Neural cell (in vitro differentiated cells): ENCODE measurements at regions not wholly inside any gene's neighbourhood (a gene's known extent, or its start where the extent isn't known, plus 50 kb on each side); places are given as distances from the start of the nearest gene placed in this dataset.

Experiments
- H2AFZ ChIP-seq: fragments of 200-600, 300-800 bp; sonication (generic), shearing (Covaris generic); 2 replicates; pipeline ENCODE4 v1.6.0; 2014; ENCODE audit warnings: low read depth, mild to moderate bottlenecking, antibody characterized with exemption, low read length, moderate library complexity
- H3F3A ChIP-seq: fragments of 200-600 bp; shearing (Covaris generic); 2 replicates; pipeline ENCODE4 v1.6.1; 2016; ENCODE audit warnings: mild to moderate bottlenecking, moderate library complexity, mixed read lengths, antibody characterized with exemption, low read length; ENCODE audit not compliant: insufficient read depth, poor library complexity, severe bottlenecking
- H3K27ac ChIP-seq: fragments of 200-600, 300-800 bp; sonication (generic), shearing (Covaris generic); 2 replicates; pipeline ENCODE4 v1.5.1; 2014; ENCODE audit warnings: mild to moderate bottlenecking, low read length, moderate library complexity
- H3K27me3 ChIP-seq: fragments of 300-800, 200-600 bp; sonication (generic), shearing (Covaris generic); 2 replicates; pipeline ENCODE4 v1.6.0; 2014; ENCODE audit warnings: mild to moderate bottlenecking, low read depth, low read length, moderate library complexity; ENCODE audit not compliant: insufficient read depth
- H3K36me3 ChIP-seq: fragments of 300-800, 200-600 bp; sonication (generic), shearing (Covaris generic); 2 replicates; pipeline ENCODE4 v1.5.1; 2014; ENCODE audit warnings: mild to moderate bottlenecking, antibody characterized with exemption, low read length, moderate library complexity; ENCODE audit not compliant: insufficient read depth
- H3K4me2 ChIP-seq: fragments of 300-800, 200-600 bp; sonication (generic), shearing (Covaris generic); 2 replicates; pipeline ENCODE4 v1.6.0; 2014; ENCODE audit warnings: mild to moderate bottlenecking, low read length
- H3K4me3 ChIP-seq: fragments of 300-800, 200-600 bp; sonication (generic), shearing (Covaris generic); 2 replicates; pipeline ENCODE4 v1.5.1; 2014; ENCODE audit warnings: mild to moderate bottlenecking, low read length, moderate library complexity
- H3K79me2 ChIP-seq: fragments of 200-600 bp; shearing (Covaris generic); replicated peaks from 2 replicates; pipeline ENCODE4 v1.6.0; 2014; ENCODE audit warnings: mild to moderate bottlenecking, low read length, moderate library complexity; ENCODE audit not compliant: insufficient read depth
- H3K9ac ChIP-seq: fragments of 300-800, 200-600 bp; sonication (generic), shearing (Covaris generic); 2 replicates; pipeline ENCODE4 v1.6.1; 2016; ENCODE audit warnings: mild to moderate bottlenecking, low read length, mixed read lengths
- H3K9me2 ChIP-seq: fragments of 200-600 bp; shearing (Covaris generic); 2 replicates; pipeline ENCODE4 v1.6.1; 2016; ENCODE audit warnings: mild to moderate bottlenecking, low read length, mixed read lengths; ENCODE audit not compliant: insufficient read depth
- H3K9me3 ChIP-seq: fragments of 200-600, 300-800 bp; sonication (generic), shearing (Covaris generic); 2 replicates; pipeline ENCODE4 v1.6.1; 2016; ENCODE audit warnings: mild to moderate bottlenecking, mixed run types, low read length, moderate library complexity, mixed read lengths
- H4K20me1 ChIP-seq: fragments of 200-600 bp; shearing (Covaris generic); 2 replicates; pipeline ENCODE4 v1.6.1; 2016; ENCODE audit warnings: mild to moderate bottlenecking, mixed run types; ENCODE audit not compliant: insufficient read depth
- EP300 ChIP-seq: fragments of 450-650 bp; conservative IDR thresholded peaks from 2 replicates; pipeline ENCODE4 v1.6.1; 2014; ENCODE audit warnings: antibody characterized with exemption, mild to moderate bottlenecking, moderate library complexity; ENCODE audit not compliant: poor library complexity, severe bottlenecking
- EZH2 ChIP-seq: fragments of 200-600, 300-800 bp; shearing (Covaris generic), sonication (generic); IDR thresholded peaks from 2 replicates; pipeline ENCODE4 v1.6.1; 2014; ENCODE audit warnings: antibody characterized with exemption, low read length, borderline replicate concordance, mild to moderate bottlenecking; ENCODE audit not compliant: insufficient read depth, poor library complexity, severe bottlenecking
- MXI1 ChIP-seq: fragments of 450-650 bp; conservative IDR thresholded peaks from 2 replicates; pipeline ENCODE4 v1.6.1; 2014; ENCODE audit warnings: antibody characterized with exemption, mild to moderate bottlenecking; ENCODE audit not compliant: poor library complexity, severe bottlenecking
- POLR2AphosphoS5 ChIP-seq: IDR thresholded peaks from 2 replicates; pipeline ENCODE4 v1.6.1; 2012
- RAD21 ChIP-seq: fragments of 450-650 bp; conservative IDR thresholded peaks from 2 replicates; pipeline ENCODE4 v1.6.1; 2014; ENCODE audit warnings: antibody characterized with exemption, mild to moderate bottlenecking, moderate library complexity
- SMC3 ChIP-seq: fragments of 450-650 bp; conservative IDR thresholded peaks from 2 replicates; pipeline ENCODE4 v1.6.1; 2014; ENCODE audit warnings: antibody characterized with exemption, mild to moderate bottlenecking, moderate library complexity; ENCODE audit not compliant: poor library complexity
- TF ChIP-seq, protein P1 (sequence below): fragments of 450-650 bp; IDR thresholded peaks from 2 replicates; pipeline ENCODE4 v1.5.1; 2014; ENCODE audit warnings: antibody characterized with exemption, mild to moderate bottlenecking, moderate library complexity; ENCODE audit not compliant: poor library complexity, severe bottlenecking
- TF ChIP-seq, protein P2 (sequence below): IDR thresholded peaks from 2 replicates; pipeline ENCODE4 v1.6.1; 2012; ENCODE audit warnings: borderline replicate concordance

DNA sequence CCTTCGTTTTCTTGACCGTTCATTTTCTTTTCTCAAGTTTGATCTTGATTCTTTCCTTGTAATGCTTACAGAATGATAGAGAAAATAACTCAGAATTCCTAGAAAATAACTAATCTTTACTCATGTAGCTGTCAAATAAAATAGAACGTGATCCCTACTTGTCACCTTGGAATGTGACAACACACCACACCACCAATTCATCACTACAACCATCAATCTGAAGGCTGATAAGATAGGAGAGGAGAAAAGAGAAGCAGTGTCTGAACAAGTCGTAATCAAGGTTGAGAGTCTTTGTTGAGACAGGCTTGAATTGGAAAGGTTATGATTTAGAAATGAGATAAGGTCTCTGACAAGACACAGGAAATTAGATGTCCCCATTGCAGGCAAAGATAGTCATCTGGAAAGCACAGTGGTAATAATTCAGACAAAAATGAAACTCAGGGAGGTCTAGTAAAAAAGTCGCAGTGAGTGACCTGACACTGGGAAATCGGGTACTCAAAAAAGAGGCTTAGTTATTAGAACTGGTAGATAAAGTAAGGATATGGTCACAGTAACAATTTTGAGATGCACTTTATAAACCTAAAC, 456.2 kb downstream of the FAT4 start:
- Histone ChIP-seq H2AFZ (no peak overlapping the region), H3K36me3 (no peaks in the 10 kb centered on the region), H4K20me1 (no peaks in the 10 kb centered on the region), H3F3A (no peaks in the 10 kb centered on the region), H3K79me2 (no peaks in the 10 kb centered on the region), H3K9me2 (no peaks in the 10 kb centered on the region), H3K9me3 (no peaks in the 10 kb centered on the region), H3K27ac (no peak overlapping the region), H3K9ac (no peak overlapping the region), H3K4me2 (no peak overlapping the region), H3K4me3 (peak overlapping the region; percentile 2), H3K27me3 (no peaks in the 10 kb centered on the region)
- TF ChIP-seq POLR2AphosphoS5 (peak; percentile 59), MXI1 (no peak), RAD21 (no peak), SMC3 (no peak), EP300 (peak; percentile 76), EZH2 (no peak)
- TF ChIP-seq, protein P1, sequence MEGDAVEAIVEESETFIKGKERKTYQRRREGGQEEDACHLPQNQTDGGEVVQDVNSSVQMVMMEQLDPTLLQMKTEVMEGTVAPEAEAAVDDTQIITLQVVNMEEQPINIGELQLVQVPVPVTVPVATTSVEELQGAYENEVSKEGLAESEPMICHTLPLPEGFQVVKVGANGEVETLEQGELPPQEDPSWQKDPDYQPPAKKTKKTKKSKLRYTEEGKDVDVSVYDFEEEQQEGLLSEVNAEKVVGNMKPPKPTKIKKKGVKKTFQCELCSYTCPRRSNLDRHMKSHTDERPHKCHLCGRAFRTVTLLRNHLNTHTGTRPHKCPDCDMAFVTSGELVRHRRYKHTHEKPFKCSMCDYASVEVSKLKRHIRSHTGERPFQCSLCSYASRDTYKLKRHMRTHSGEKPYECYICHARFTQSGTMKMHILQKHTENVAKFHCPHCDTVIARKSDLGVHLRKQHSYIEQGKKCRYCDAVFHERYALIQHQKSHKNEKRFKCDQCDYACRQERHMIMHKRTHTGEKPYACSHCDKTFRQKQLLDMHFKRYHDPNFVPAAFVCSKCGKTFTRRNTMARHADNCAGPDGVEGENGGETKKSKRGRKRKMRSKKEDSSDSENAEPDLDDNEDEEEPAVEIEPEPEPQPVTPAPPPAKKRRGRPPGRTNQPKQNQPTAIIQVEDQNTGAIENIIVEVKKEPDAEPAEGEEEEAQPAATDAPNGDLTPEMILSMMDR = no peak
- TF ChIP-seq, protein P2, sequence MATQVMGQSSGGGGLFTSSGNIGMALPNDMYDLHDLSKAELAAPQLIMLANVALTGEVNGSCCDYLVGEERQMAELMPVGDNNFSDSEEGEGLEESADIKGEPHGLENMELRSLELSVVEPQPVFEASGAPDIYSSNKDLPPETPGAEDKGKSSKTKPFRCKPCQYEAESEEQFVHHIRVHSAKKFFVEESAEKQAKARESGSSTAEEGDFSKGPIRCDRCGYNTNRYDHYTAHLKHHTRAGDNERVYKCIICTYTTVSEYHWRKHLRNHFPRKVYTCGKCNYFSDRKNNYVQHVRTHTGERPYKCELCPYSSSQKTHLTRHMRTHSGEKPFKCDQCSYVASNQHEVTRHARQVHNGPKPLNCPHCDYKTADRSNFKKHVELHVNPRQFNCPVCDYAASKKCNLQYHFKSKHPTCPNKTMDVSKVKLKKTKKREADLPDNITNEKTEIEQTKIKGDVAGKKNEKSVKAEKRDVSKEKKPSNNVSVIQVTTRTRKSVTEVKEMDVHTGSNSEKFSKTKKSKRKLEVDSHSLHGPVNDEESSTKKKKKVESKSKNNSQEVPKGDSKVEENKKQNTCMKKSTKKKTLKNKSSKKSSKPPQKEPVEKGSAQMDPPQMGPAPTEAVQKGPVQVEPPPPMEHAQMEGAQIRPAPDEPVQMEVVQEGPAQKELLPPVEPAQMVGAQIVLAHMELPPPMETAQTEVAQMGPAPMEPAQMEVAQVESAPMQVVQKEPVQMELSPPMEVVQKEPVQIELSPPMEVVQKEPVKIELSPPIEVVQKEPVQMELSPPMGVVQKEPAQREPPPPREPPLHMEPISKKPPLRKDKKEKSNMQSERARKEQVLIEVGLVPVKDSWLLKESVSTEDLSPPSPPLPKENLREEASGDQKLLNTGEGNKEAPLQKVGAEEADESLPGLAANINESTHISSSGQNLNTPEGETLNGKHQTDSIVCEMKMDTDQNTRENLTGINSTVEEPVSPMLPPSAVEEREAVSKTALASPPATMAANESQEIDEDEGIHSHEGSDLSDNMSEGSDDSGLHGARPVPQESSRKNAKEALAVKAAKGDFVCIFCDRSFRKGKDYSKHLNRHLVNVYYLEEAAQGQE = peak; percentile 74

DNA sequence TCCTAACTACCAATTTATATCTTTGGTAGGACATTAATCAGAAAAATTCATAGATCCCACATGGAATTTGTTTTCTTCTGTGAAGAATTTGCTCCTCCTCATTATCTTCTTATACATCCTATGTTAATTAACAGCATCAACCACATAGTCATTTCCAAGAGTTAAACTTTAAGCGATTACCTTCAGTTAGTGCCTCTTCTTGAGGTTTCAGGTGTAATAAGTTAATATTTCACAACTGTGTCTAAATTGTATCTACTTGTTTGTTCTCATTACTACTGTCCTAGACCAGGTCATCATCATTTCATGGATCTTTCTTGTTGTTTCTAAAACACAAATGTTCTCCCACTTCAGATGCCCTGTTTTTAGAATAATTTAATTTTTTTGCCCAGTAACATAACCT, 457.9 kb downstream of the FAT4 start:
- Histone ChIP-seq H3K36me3 (no peaks in the 10 kb centered on the region), H3K4me2 (no peak overlapping the region), H3K27ac (no peak overlapping the region), H3F3A (no peaks in the 10 kb centered on the region), H3K9ac (no peak overlapping the region), H3K9me2 (no peaks in the 10 kb centered on the region), H3K4me3 (no peak overlapping the region), H3K27me3 (no peaks in the 10 kb centered on the region), H3K9me3 (no peaks in the 10 kb centered on the region), H2AFZ (no peak overlapping the region), H3K79me2 (no peaks in the 10 kb centered on the region), H4K20me1 (no peaks in the 10 kb centered on the region)
- TF ChIP-seq RAD21 (no peak), POLR2AphosphoS5 (no peak), MXI1 (no peak)
- TF ChIP-seq, protein P1 = no peak
